Right lobe of liver (tissue), 4 donors: ENCODE measurements at regions not wholly inside any gene's neighbourhood (a gene's known extent, or its start where the extent isn't known, plus 50 kb on each side); places are given as distances from the start of the nearest gene placed in this dataset.

Experiments used
- CTCF ChIP-seq, 4 donors: fragments of 200-600 bp in 3 of 4; fragments of 450-650 bp in 1 of 4; IDR thresholded peaks; one replicate each; pipeline versions ENCODE4 v1.5.1 to v1.8.0; 2016 to 2022; ENCODE audit warnings: antibody characterized with exemption in 4 of 4, mild to moderate bottlenecking in 2 of 4
- POLR2A ChIP-seq: fragments of 450-650 bp; IDR thresholded peaks from one replicate; pipeline ENCODE4 v1.6.1; 2017; ENCODE audit warnings: antibody characterized with exemption, mild to moderate bottlenecking
- donor health status: DM: no; HTN: no; CAD: no.
- donor health status: DM: no; HTN: no; CAD: no.
- donor health status: DM: no; HTN: yes; CAD: no.

GRCh38 chr2:23096906-23097602 lies 287.9 kb upstream of the KLHL29 start:
- TF ChIP-seq CTCF (IDR thresholded peaks at IDR 0.05) (no peak), POLR2A (no peak)
